Type B pancreatic cell (in vitro differentiated cells): ENCODE measurements at regions not wholly inside any gene's neighbourhood (a gene's known extent, or its start where the extent isn't known, plus 50 kb on each side); places are given as distances from the start of the nearest gene placed in this dataset.

Experiments used
- DNase-seq: peaks from one replicate; pipeline ENCODE4 v3.0.0; 2021; ENCODE audit warnings: mixed read lengths; ENCODE audit not compliant: unreplicated experiment; ENCODE audit errors: extremely low spot score
- H3K27ac Mint-ChIP-seq: 2 replicates; pipeline ENCODE4 v1.8.0; 2021; ENCODE audit warnings: mild to moderate bottlenecking, mixed read lengths
- H3K27me3 Mint-ChIP-seq: 2 replicates; pipeline ENCODE4 v1.8.0; 2021; ENCODE audit warnings: mixed read lengths
- H3K36me3 Mint-ChIP-seq: 2 replicates; pipeline ENCODE4 v1.8.0; 2021; ENCODE audit warnings: mixed read lengths
- H3K4me1 Mint-ChIP-seq: one replicate; pipeline ENCODE4 v1.8.0; 2021; ENCODE audit warnings: mixed read lengths; ENCODE audit not compliant: unreplicated experiment
- H3K4me3 Mint-ChIP-seq: 2 replicates; pipeline ENCODE4 v1.8.0; 2021; ENCODE audit warnings: mild to moderate bottlenecking, mixed read lengths
- H3K9me3 Mint-ChIP-seq: 2 replicates; pipeline ENCODE4 v1.8.0; 2021; ENCODE audit warnings: mixed read lengths
- TF ChIP-seq, protein P1 (sequence below): fragments of 200-600 bp; sonication (generic); conservative IDR thresholded peaks from 2 replicates; pipeline ENCODE4 v1.5.0; 2021; ENCODE audit warnings: antibody characterized with exemption, mild to moderate bottlenecking

- H3K4me3 Mint-ChIP-seq: no peak overlapping the region
- no peaks in the 10 kb centered on the region for H3K36me3 Mint-ChIP-seq
- H3K9me3 Mint-ChIP-seq: peaks cover 15% of the 10 kb centered on the region
- TF ChIP-seq, protein P1, sequence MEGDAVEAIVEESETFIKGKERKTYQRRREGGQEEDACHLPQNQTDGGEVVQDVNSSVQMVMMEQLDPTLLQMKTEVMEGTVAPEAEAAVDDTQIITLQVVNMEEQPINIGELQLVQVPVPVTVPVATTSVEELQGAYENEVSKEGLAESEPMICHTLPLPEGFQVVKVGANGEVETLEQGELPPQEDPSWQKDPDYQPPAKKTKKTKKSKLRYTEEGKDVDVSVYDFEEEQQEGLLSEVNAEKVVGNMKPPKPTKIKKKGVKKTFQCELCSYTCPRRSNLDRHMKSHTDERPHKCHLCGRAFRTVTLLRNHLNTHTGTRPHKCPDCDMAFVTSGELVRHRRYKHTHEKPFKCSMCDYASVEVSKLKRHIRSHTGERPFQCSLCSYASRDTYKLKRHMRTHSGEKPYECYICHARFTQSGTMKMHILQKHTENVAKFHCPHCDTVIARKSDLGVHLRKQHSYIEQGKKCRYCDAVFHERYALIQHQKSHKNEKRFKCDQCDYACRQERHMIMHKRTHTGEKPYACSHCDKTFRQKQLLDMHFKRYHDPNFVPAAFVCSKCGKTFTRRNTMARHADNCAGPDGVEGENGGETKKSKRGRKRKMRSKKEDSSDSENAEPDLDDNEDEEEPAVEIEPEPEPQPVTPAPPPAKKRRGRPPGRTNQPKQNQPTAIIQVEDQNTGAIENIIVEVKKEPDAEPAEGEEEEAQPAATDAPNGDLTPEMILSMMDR: no peak
- H3K27me3 Mint-ChIP-seq: peaks cover 44% of the 10 kb centered on the region
- H3K27ac Mint-ChIP-seq: no peak overlapping the region
- no peaks in the 10 kb centered on the region for H3K4me1 Mint-ChIP-seq
- no peak for DNase-seq
Observed at GRCh38 chr15:60057554-60057953, 53.4 kb downstream of the FOXB1 start.

GRCh38 chr15:60059186-60059585 lies 55.1 kb downstream of the FOXB1 start:
- Mint-ChIP-seq H3K4me3 (no peak overlapping the region), H3K27ac (no peak overlapping the region), H3K9me3 (peaks cover 15% of the 10 kb centered on the region), H3K27me3 (peaks cover 31% of the 10 kb centered on the region), H3K4me1 (no peaks in the 10 kb centered on the region), H3K36me3 (no peaks in the 10 kb centered on the region)
- TF ChIP-seq, protein P1: no peak
- DNase-seq: no peak

DNA sequence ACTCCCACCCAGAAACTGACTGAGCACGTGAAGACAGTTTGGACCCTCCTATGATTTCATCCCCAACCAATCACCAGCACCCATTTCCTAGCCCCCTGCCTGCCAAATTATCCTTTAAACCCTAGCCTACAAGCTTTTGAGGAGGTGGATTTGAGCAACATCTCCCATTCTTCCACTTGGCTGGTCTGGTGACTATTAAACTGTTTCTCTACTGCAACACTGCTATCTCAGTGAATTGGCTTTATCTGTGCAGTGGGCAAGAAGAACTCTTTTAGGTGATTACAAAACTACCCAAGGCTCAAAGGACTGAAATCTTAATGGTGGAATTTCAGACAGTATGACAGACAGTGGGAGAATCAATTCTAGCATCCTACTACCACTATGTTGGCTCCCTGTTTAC lies 57.6 kb downstream of the FOXB1 start:
- no peak for DNase-seq
- no peak overlapping the region for H3K27ac Mint-ChIP-seq
- H3K36me3 Mint-ChIP-seq: no peaks in the 10 kb centered on the region
- H3K4me3 Mint-ChIP-seq: no peak overlapping the region
- peaks cover 32% of the 10 kb centered on the region for H3K27me3 Mint-ChIP-seq
- H3K9me3 Mint-ChIP-seq: peaks cover 15% of the 10 kb centered on the region
- TF ChIP-seq, protein P1: no peak
- no peaks in the 10 kb centered on the region for H3K4me1 Mint-ChIP-seq

DNA sequence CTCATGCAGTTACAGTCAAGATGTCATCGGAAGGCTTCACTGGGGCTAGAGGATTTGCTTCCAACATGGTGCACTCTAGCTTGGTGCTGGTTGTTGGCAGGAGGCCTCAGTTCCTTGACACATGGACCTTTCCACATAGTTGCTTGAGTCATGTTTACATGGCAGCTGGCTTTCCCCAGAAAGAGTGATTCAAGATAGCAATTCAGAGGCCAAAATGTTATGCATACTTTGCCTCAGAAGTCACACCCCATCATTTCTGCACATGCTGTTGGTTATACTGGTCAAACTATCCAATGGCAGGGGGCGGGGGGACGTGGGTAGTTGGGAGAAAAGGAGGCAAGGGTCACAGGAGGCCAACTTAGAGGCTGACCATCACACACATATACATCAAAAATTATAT lies 58.7 kb downstream of the FOXB1 start:
- DNase-seq: no peak
- H3K27ac Mint-ChIP-seq: no peak overlapping the region
- no peak overlapping the region for H3K4me3 Mint-ChIP-seq
- no peaks in the 10 kb centered on the region for H3K36me3 Mint-ChIP-seq
- no peaks in the 10 kb centered on the region for H3K4me1 Mint-ChIP-seq
- TF ChIP-seq, protein P1: no peak
- H3K27me3 Mint-ChIP-seq: peaks cover 30% of the 10 kb centered on the region
- peaks cover 20% of the 10 kb centered on the region for H3K9me3 Mint-ChIP-seq

DNA sequence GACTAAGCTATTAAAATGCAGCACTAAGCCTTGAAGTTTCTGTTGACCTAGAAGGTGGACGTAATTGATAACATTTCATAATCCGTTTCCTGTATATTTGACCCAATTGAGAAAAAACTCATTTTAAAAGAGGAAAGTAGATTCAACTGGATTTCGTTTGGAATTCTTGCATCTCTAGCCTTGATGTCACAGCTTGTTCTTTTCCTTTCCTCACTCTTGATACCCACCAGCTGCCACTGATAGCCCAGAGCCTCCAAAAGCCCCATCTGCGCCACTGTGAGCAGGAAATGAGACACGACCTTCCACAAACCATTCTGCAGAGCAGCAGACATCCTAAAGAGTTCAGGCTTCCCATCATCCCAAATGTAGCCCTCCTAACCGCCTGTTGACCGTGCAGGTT lies 61.8 kb downstream of the FOXB1 start:
- H3K4me3 Mint-ChIP-seq: no peak overlapping the region
- H3K27me3 Mint-ChIP-seq: peaks cover 41% of the 10 kb centered on the region
- H3K36me3 Mint-ChIP-seq: peaks cover 2% of the 10 kb centered on the region
- H3K9me3 Mint-ChIP-seq: peaks cover 18% of the 10 kb centered on the region
- TF ChIP-seq, protein P1: no peak
- peaks cover 2% of the 10 kb centered on the region for H3K4me1 Mint-ChIP-seq
- no peak overlapping the region for H3K27ac Mint-ChIP-seq
- DNase-seq: no peak

- peaks cover 5% of the 10 kb centered on the region for H3K9me3 Mint-ChIP-seq
Observed at GRCh38 chr15:60070838-60071493, 66.9 kb downstream of the FOXB1 start.

More at GRCh38 chr15:60070838-60071493, 66.9 kb downstream of the FOXB1 start:
- Mint-ChIP-seq H3K4me1 (peaks cover 17% of the 10 kb centered on the region), H3K4me3 (no peak overlapping the region), H3K27ac (peak overlapping the region; percentile 30), H3K36me3 (peaks cover 4% of the 10 kb centered on the region), H3K27me3 (peaks cover 48% of the 10 kb centered on the region)
- TF ChIP-seq, protein P1: no peak
- no peak for DNase-seq
